Left ventricle myocardium inferior (tissue), 1 donor: ENCODE measurements at regions not wholly inside any gene's neighbourhood (a gene's known extent, or its start where the extent isn't known, plus 50 kb on each side); places are given as distances from the start of the nearest gene placed in this dataset.

Source experiments
- DNase-seq: peaks from one replicate; pipeline ENCODE4 v3.0.0-alpha.2; 2020
- H3K27ac ChIP-seq: fragments of 200-600 bp; replicated peaks from 2 replicates; pipeline ENCODE4 v1.8.0; 2021
- H3K27me3 ChIP-seq: fragments of 200-600 bp; 2 replicates; pipeline ENCODE4 v1.8.0; 2021; ENCODE audit warnings: low read depth
- H3K36me3 ChIP-seq: fragments of 200-600 bp; 2 replicates; pipeline ENCODE4 v1.8.0; 2021
- H3K4me1 ChIP-seq: fragments of 200-600 bp; 2 replicates; pipeline ENCODE4 v1.8.0; 2021
- H3K4me3 ChIP-seq: fragments of 200-600 bp; 2 replicates; pipeline ENCODE4 v1.8.0; 2021; ENCODE audit warnings: mild to moderate bottlenecking, moderate library complexity
- H3K9me3 ChIP-seq: fragments of 200-600 bp; replicated peaks from 2 replicates; pipeline ENCODE4 v1.8.0; 2021
- CTCF ChIP-seq: fragments of 200-600 bp; IDR thresholded peaks from 2 replicates; pipeline ENCODE4 v1.8.0; 2021; ENCODE audit warnings: antibody characterized with exemption, mild to moderate bottlenecking, borderline replicate concordance
- intact Hi-C: fragments of 100-400 bp; cut with micrococcal nuclease; formaldehyde crosslinking; loops from one replicate; pipeline ENCODE4 v1.11.0; 2022
- donor health status: DM: no; HTN: yes; CAD: no; lungs with severe emphysema.

GRCh38 chr20:53706008-53706465, 112.4 kb upstream of the ZNF217 start:
- Histone ChIP-seq H3K36me3 (no peaks in the 10 kb centered on the region), H3K9me3 (no peaks in the 10 kb centered on the region), H3K4me3 (no peak overlapping the region), H3K4me1 (peaks cover 18% of the 10 kb centered on the region), H3K27me3 (no peaks in the 10 kb centered on the region), H3K27ac (peak overlapping the region; percentile 43)
- no peak for TF ChIP-seq CTCF
- DNase-seq, result no peak
- intact Hi-C loops, result no loop called here

- Histone ChIP-seq H3K27me3 (no peaks in the 10 kb centered on the region), H3K4me1 (peaks cover 14% of the 10 kb centered on the region), H3K36me3 (no peaks in the 10 kb centered on the region), H3K27ac (no peak overlapping the region), H3K9me3 (no peaks in the 10 kb centered on the region), H3K4me3 (no peak overlapping the region)
- no peak for TF ChIP-seq CTCF
- intact Hi-C loops, result no loop called here
- DNase-seq, result no peak
Observed at GRCh38 chr20:53702617-53703016, 109.0 kb upstream of the ZNF217 start.

- Histone ChIP-seq H3K4me1 (no peaks in the 10 kb centered on the region), H3K4me3 (no peak overlapping the region), H3K27ac (no peak overlapping the region), H3K27me3 (no peaks in the 10 kb centered on the region), H3K9me3 (no peaks in the 10 kb centered on the region), H3K36me3 (no peaks in the 10 kb centered on the region)
- intact Hi-C loops, result no loop called here
- no peak for DNase-seq
- TF ChIP-seq CTCF, result no peak
Observed at GRCh38 chr20:53699906-53700305, 106.3 kb upstream of the ZNF217 start.

- H3K27ac ChIP-seq, result no peak overlapping the region
- intact Hi-C loops, result no loop called here
- H3K4me1 ChIP-seq, result no peaks in the 10 kb centered on the region
- DNase-seq, result no peak
- H3K36me3 ChIP-seq, result no peaks in the 10 kb centered on the region
- H3K9me3 ChIP-seq, result no peaks in the 10 kb centered on the region
- no peak for TF ChIP-seq CTCF
- no peaks in the 10 kb centered on the region for H3K27me3 ChIP-seq
- no peak overlapping the region for H3K4me3 ChIP-seq
Observed at GRCh38 chr20:53699085-53699674, 105.5 kb upstream of the ZNF217 start.

GRCh38 chr20:53698371-53698978, 104.8 kb upstream of the ZNF217 start:
- no peak overlapping the region for H3K4me3 ChIP-seq
- no peak for DNase-seq
- H3K36me3 ChIP-seq, result no peaks in the 10 kb centered on the region
- intact Hi-C loops, result no loop called here
- no peak overlapping the region for H3K27ac ChIP-seq
- no peaks in the 10 kb centered on the region for H3K27me3 ChIP-seq
- no peaks in the 10 kb centered on the region for H3K9me3 ChIP-seq
- TF ChIP-seq CTCF, result no peak
- H3K4me1 ChIP-seq, result no peaks in the 10 kb centered on the region
